T-helper 2 cell treated with Interferon-gamma antibody and Interleukin-4, amounts not matched to agents 5 μg/mL and 100 μg/mL, for 36 hours (primary cell): ENCODE measurements at regions not wholly inside any gene's neighbourhood (a gene's known extent, or its start where the extent isn't known, plus 50 kb on each side); places are given as distances from the start of the nearest gene placed in this dataset.

Source experiments
- DNase-seq: peaks from one replicate; pipeline ENCODE4 v3.0.0; 2021; ENCODE audit warnings: low spot score
- H3K27ac Mint-ChIP-seq: one replicate; pipeline ENCODE4 v1.8.0; 2021; ENCODE audit warnings: mild to moderate bottlenecking, mixed read lengths
- H3K27me3 Mint-ChIP-seq: one replicate; pipeline ENCODE4 v1.8.0; 2021; ENCODE audit warnings: low read depth, mixed read lengths
- H3K36me3 Mint-ChIP-seq: one replicate; pipeline ENCODE4 v1.8.0; 2021; ENCODE audit warnings: low read depth, mixed read lengths
- H3K4me1 Mint-ChIP-seq: one replicate; pipeline ENCODE4 v1.8.0; 2021; ENCODE audit warnings: low read depth, mixed read lengths
- H3K4me3 Mint-ChIP-seq: one replicate; pipeline ENCODE4 v1.8.0; 2022; ENCODE audit warnings: mild to moderate bottlenecking, moderate library complexity, mixed read lengths
- H3K9me3 Mint-ChIP-seq: one replicate; pipeline ENCODE4 v1.8.0; 2021; ENCODE audit warnings: mixed read lengths

GRCh38 chr5:179497636-179498340 is 52.6 kb upstream of the RUFY1 start:
- Mint-ChIP-seq H3K27ac (no peak overlapping the region), H3K27me3 (peaks cover 2% of the 10 kb centered on the region), H3K9me3 (no peaks in the 10 kb centered on the region), H3K4me3 (no peak overlapping the region), H3K36me3 (no peaks in the 10 kb centered on the region), H3K4me1 (no peaks in the 10 kb centered on the region)
- no peak for DNase-seq

GRCh38 chr5:179495906-179496455 is 54.4 kb upstream of the RUFY1 start:
- Mint-ChIP-seq H3K4me1 (no peaks in the 10 kb centered on the region), H3K9me3 (no peaks in the 10 kb centered on the region), H3K4me3 (no peak overlapping the region), H3K36me3 (no peaks in the 10 kb centered on the region), H3K27me3 (peaks cover 2% of the 10 kb centered on the region), H3K27ac (no peak overlapping the region)
- DNase-seq: no peak

- Mint-ChIP-seq H3K9me3 (no peaks in the 10 kb centered on the region), H3K4me3 (no peak overlapping the region), H3K27ac (no peak overlapping the region), H3K4me1 (no peaks in the 10 kb centered on the region), H3K36me3 (no peaks in the 10 kb centered on the region), H3K27me3 (peaks cover 2% of the 10 kb centered on the region)
- DNase-seq: no peak
Measured at GRCh38 chr5:179494774-179495526, 55.4 kb upstream of the RUFY1 start.

- Mint-ChIP-seq H3K36me3 (no peaks in the 10 kb centered on the region), H3K27me3 (peaks cover 2% of the 10 kb centered on the region), H3K4me1 (no peaks in the 10 kb centered on the region), H3K9me3 (no peaks in the 10 kb centered on the region), H3K4me3 (no peak overlapping the region), H3K27ac (no peak overlapping the region)
- no peak for DNase-seq
Measured at GRCh38 chr5:179488975-179489374, 61.4 kb upstream of the RUFY1 start.

- H3K27me3 Mint-ChIP-seq: peaks cover 2% of the 10 kb centered on the region
Measured at GRCh38 chr5:179488491-179488890, 61.9 kb upstream of the RUFY1 start.

GRCh38 chr5:179487145-179487544 is 63.2 kb upstream of the RUFY1 start:
- DNase-seq: no peak
- H3K27ac Mint-ChIP-seq: no peak overlapping the region
- no peaks in the 10 kb centered on the region for H3K9me3 Mint-ChIP-seq
- H3K36me3 Mint-ChIP-seq: no peaks in the 10 kb centered on the region
- no peak overlapping the region for H3K4me3 Mint-ChIP-seq
- H3K4me1 Mint-ChIP-seq: no peaks in the 10 kb centered on the region
- peaks cover 2% of the 10 kb centered on the region for H3K27me3 Mint-ChIP-seq

More at GRCh38 chr5:179488491-179488890, 61.9 kb upstream of the RUFY1 start:
- H3K36me3 Mint-ChIP-seq: no peaks in the 10 kb centered on the region
- H3K4me3 Mint-ChIP-seq: no peak overlapping the region
- DNase-seq: no peak
- H3K9me3 Mint-ChIP-seq: no peaks in the 10 kb centered on the region
- no peak overlapping the region for H3K27ac Mint-ChIP-seq
- no peaks in the 10 kb centered on the region for H3K4me1 Mint-ChIP-seq

GRCh38 chr5:179486596-179487051 is 63.7 kb upstream of the RUFY1 start:
- no peak overlapping the region for H3K27ac Mint-ChIP-seq
- H3K4me1 Mint-ChIP-seq: no peaks in the 10 kb centered on the region
- no peaks in the 10 kb centered on the region for H3K9me3 Mint-ChIP-seq
- H3K36me3 Mint-ChIP-seq: no peaks in the 10 kb centered on the region
- DNase-seq: no peak
- H3K4me3 Mint-ChIP-seq: no peak overlapping the region
- H3K27me3 Mint-ChIP-seq: peaks cover 2% of the 10 kb centered on the region

GRCh38 chr5:179485845-179486575 is 64.3 kb upstream of the RUFY1 start:
- Mint-ChIP-seq H3K4me3 (no peak overlapping the region), H3K9me3 (no peaks in the 10 kb centered on the region), H3K27me3 (peaks cover 2% of the 10 kb centered on the region), H3K4me1 (no peaks in the 10 kb centered on the region), H3K27ac (no peak overlapping the region), H3K36me3 (no peaks in the 10 kb centered on the region)
- DNase-seq: no peak

GRCh38 chr5:179484761-179485160 is 65.6 kb upstream of the RUFY1 start:
- no peak overlapping the region for H3K27ac Mint-ChIP-seq
- H3K27me3 Mint-ChIP-seq: peaks cover 2% of the 10 kb centered on the region
- no peak for DNase-seq
- H3K36me3 Mint-ChIP-seq: no peaks in the 10 kb centered on the region
- H3K4me1 Mint-ChIP-seq: no peaks in the 10 kb centered on the region
- no peak overlapping the region for H3K4me3 Mint-ChIP-seq
- H3K9me3 Mint-ChIP-seq: no peaks in the 10 kb centered on the region

- H3K36me3 Mint-ChIP-seq: no peaks in the 10 kb centered on the region
- H3K27me3 Mint-ChIP-seq: peaks cover 2% of the 10 kb centered on the region
- DNase-seq: no peak
- no peaks in the 10 kb centered on the region for H3K9me3 Mint-ChIP-seq
- H3K4me3 Mint-ChIP-seq: no peak overlapping the region
- H3K4me1 Mint-ChIP-seq: no peaks in the 10 kb centered on the region
- no peak overlapping the region for H3K27ac Mint-ChIP-seq
Measured at GRCh38 chr5:179484201-179484600, 66.2 kb upstream of the RUFY1 start.

- DNase-seq: no peak
- Mint-ChIP-seq H3K9me3 (no peaks in the 10 kb centered on the region), H3K27ac (no peak overlapping the region), H3K4me1 (no peaks in the 10 kb centered on the region), H3K27me3 (no peaks in the 10 kb centered on the region), H3K4me3 (no peak overlapping the region), H3K36me3 (no peaks in the 10 kb centered on the region)
Measured at GRCh38 chr5:179478624-179479023, 71.7 kb upstream of the RUFY1 start.

GRCh38 chr5:179475208-179475751 is 75.1 kb upstream of the RUFY1 start:
- H3K4me3 Mint-ChIP-seq: no peak overlapping the region
- H3K9me3 Mint-ChIP-seq: no peaks in the 10 kb centered on the region
- DNase-seq: no peak
- no peaks in the 10 kb centered on the region for H3K4me1 Mint-ChIP-seq
- H3K27ac Mint-ChIP-seq: no peak overlapping the region
- no peaks in the 10 kb centered on the region for H3K27me3 Mint-ChIP-seq
- H3K36me3 Mint-ChIP-seq: no peaks in the 10 kb centered on the region

- Mint-ChIP-seq H3K4me3 (no peak overlapping the region), H3K9me3 (no peaks in the 10 kb centered on the region), H3K4me1 (no peaks in the 10 kb centered on the region), H3K27me3 (no peaks in the 10 kb centered on the region), H3K27ac (no peak overlapping the region), H3K36me3 (no peaks in the 10 kb centered on the region)
- no peak for DNase-seq
Measured at GRCh38 chr5:179472641-179473040, 77.7 kb upstream of the RUFY1 start.

- no peaks in the 10 kb centered on the region for H3K4me1 Mint-ChIP-seq
- no peaks in the 10 kb centered on the region for H3K9me3 Mint-ChIP-seq
- H3K27me3 Mint-ChIP-seq: no peaks in the 10 kb centered on the region
- H3K36me3 Mint-ChIP-seq: no peaks in the 10 kb centered on the region
- no peak overlapping the region for H3K27ac Mint-ChIP-seq
- no peak overlapping the region for H3K4me3 Mint-ChIP-seq
- DNase-seq: no peak
Measured at GRCh38 chr5:179472174-179472573, 78.2 kb upstream of the RUFY1 start.
